Gastrocnemius medialis (tissue), 4 donors: ENCODE measurements at regions not wholly inside any gene's neighbourhood (a gene's known extent, or its start where the extent isn't known, plus 50 kb on each side); places are given as distances from the start of the nearest gene placed in this dataset.

Experiments
- CTCF ChIP-seq, 5 experiments: fragments of 450-650 bp in 3 of 5; fragments of 200-600 bp in 2 of 5; sonication (generic) in 2 of 5; IDR thresholded peaks in 4 of 5; conservative IDR thresholded peaks in 1 of 5; 1 replicate in 4 of 5; 2 replicates in 1 of 5; pipeline ENCODE4 v1.5.1; 2016 to 2019; ENCODE audit warnings: antibody characterized with exemption in 5 of 5, mild to moderate bottlenecking in 3 of 5, moderate library complexity in 3 of 5
- POLR2A ChIP-seq, 2 donors: fragments of 450-650 bp; IDR thresholded peaks; one replicate each; pipeline ENCODE4 v1.6.1; 2017; ENCODE audit warnings: antibody characterized with exemption in 2 of 2, mild to moderate bottlenecking in 2 of 2, moderate library complexity in 2 of 2

DNA sequence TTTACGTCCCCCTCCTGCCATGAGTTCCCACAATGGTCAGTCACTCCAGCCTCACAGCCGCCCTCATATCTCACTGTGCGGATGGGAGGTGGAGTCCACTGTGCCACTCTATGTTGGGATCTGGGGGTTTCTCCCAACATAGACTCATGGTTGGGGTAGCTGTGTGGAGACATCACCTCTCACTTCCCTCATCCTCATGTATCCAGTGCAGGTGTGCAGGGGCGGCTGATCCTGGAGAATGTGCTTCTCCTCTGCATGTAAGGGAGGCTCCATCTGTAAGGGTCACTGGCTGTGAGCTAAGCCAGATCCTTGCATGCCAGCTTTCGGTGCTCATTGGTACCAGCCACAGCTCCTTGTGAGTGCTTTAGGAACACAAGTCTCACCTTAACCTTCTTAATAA is 400.8 kb downstream of the CDH26 start:
- no peak for TF ChIP-seq CTCF (IDR thresholded peaks at IDR 0.05 in 4 of 5, conservative IDR thresholded peaks at IDR 0.05 in 1 of 5)
- no peak for TF ChIP-seq POLR2A (IDR thresholded peaks at IDR 0.05)
